ENCODE measurements at regions not wholly inside any gene's neighbourhood (a gene's known extent, or its start where the extent isn't known, plus 50 kb on each side); places are given as distances from the start of the nearest gene placed in this dataset.

DNA sequence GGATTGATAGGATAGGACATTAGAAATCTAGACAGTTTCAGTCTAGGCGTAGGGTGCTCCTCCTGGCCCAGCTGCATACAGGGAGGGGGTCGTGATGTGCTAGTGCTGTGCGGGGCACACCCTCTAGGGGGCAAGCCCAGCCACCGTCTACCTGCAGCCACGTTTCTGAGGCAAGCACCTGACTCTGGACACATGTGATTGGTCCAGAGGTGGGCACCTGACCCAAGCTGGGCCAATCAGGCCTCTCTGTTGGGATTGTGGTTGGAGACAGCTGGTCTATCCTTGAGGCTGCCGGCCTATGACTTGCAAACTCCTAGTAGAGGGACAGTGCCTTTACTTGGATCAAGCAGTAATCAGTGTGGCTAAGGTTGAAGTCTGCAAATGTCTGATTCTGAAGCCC is 317.1 kb downstream of the BMP7 start:
- TF ChIP-seq, protein P1, sequence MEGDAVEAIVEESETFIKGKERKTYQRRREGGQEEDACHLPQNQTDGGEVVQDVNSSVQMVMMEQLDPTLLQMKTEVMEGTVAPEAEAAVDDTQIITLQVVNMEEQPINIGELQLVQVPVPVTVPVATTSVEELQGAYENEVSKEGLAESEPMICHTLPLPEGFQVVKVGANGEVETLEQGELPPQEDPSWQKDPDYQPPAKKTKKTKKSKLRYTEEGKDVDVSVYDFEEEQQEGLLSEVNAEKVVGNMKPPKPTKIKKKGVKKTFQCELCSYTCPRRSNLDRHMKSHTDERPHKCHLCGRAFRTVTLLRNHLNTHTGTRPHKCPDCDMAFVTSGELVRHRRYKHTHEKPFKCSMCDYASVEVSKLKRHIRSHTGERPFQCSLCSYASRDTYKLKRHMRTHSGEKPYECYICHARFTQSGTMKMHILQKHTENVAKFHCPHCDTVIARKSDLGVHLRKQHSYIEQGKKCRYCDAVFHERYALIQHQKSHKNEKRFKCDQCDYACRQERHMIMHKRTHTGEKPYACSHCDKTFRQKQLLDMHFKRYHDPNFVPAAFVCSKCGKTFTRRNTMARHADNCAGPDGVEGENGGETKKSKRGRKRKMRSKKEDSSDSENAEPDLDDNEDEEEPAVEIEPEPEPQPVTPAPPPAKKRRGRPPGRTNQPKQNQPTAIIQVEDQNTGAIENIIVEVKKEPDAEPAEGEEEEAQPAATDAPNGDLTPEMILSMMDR (IDR thresholded peaks at IDR 0.05 in 2 of 3, conservative IDR thresholded peaks at IDR 0.05 in 1 of 3; ENCODE audit: borderline replicate concordance in 1 of 3, insufficient read depth in 1 of 3, low read depth in 2 of 3, low read length in 2 of 3): peak in 2 of 3 experiments; percentile 30 to 32; a peak in 3 of 6 replicates
- TF ChIP-seq SP1 (IDR thresholded peaks at IDR 0.05; ENCODE audit: low read depth) (no peak), FOSL1 (IDR thresholded peaks at IDR 0.05; ENCODE audit: low read depth) (no peak), SIN3A (IDR thresholded peaks at IDR 0.05; ENCODE audit: low read depth) (no peak), CBX3 (IDR thresholded peaks at IDR 0.05; ENCODE audit: low read depth) (no peak), POLR2AphosphoS5 (IDR thresholded peaks at IDR 0.05; ENCODE audit: low read depth, low read length) (no peak), TCF7L2 (IDR thresholded peaks at IDR 0.05; ENCODE audit: borderline replicate concordance, extremely low read depth, insufficient read depth, insufficient read length) (no peak), POLR2A (IDR thresholded peaks at IDR 0.05; ENCODE audit: borderline replicate concordance, extremely low read depth, insufficient read depth, insufficient read length) (no peak), EZH2phosphoT487 (IDR thresholded peaks at IDR 0.05; ENCODE audit: borderline replicate concordance) (no peak)
